ENCODE measurements at regions not wholly inside any gene's neighbourhood (a gene's known extent, or its start where the extent isn't known, plus 50 kb on each side); places are given as distances from the start of the nearest gene placed in this dataset.

GRCh38 chr7:47028284-47028683 lies 553.6 kb downstream of the TNS3 start:
- TF ChIP-seq CTCF (conservative IDR thresholded peaks at IDR 0.05; ENCODE audit: low read depth in 2 of 2): no peak
- no peak for TF ChIP-seq EZH2phosphoT487 (IDR thresholded peaks at IDR 0.05; ENCODE audit: unreplicated experiment)
- no peak for TF ChIP-seq POLR2AphosphoS5 (IDR thresholded peaks at IDR 0.05; ENCODE audit: low read depth)
- no peak for TF ChIP-seq REST (IDR thresholded peaks at IDR 0.05; ENCODE audit: unreplicated experiment)
- no peak for TF ChIP-seq ETS1 (IDR thresholded peaks at IDR 0.05)
- TF ChIP-seq EZH2 (IDR thresholded peaks at IDR 0.05; ENCODE audit: low read depth, unreplicated experiment): no peak
- TF ChIP-seq CREB1 (CRISPR knock-in tag; IDR thresholded peaks at IDR 0.05; ENCODE audit: low read depth): no peak
